ENCODE measurements at regions not wholly inside any gene's neighbourhood (a gene's known extent, or its start where the extent isn't known, plus 50 kb on each side); places are given as distances from the start of the nearest gene placed in this dataset.

DNA sequence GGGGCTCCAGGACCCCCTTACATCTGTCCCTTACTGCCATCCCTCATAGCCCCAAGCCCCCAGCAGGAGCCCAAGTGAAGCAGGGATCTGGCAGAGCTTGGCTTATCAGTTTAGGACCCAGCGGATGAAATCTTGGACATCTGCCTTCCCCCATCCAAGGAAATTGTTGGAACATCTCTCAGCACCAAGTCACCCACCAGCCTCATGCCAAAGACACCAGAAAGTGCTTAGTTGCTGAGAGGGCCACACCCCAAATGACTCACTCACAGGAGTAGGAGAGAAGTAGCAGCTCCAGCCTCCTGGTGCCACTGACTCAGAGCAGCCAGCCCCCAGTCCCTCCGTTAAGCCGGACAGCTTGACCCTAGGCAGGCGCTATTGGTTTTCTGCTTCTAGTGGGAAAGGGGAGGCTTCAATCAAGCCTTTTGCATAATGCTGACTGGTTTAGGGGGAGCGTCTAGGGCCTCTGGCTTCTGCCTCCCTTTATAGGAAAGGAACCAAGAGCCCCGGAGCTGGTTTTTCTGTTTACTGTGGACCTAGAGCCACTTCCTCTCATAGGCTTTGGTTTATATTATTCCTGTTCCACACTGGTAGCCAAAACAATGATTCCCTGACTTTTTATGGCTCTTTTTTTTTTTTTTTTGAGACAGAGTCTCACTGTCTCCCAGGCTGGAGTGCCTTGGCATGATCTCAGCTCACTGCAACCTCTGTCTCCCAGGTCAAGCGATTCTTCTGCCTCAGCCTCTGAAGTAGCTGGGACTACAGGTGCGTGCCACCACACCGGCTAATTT is 114.2 kb upstream of the IPO9 start:
- H3K27me3 ChIP-seq = no peaks in the 10 kb centered on the region
- Mint-ChIP-seq H3K27ac (peak overlapping the region; percentile 14), H3K27me3 (ENCODE audit: insufficient read depth, low read depth) (peaks cover 4% of the 10 kb centered on the region), H3K9me3 (no peaks in the 10 kb centered on the region), H3K36me3 (peaks cover 20% of the 10 kb centered on the region), H3K4me1 (peaks cover 42% of the 10 kb centered on the region), H3K4me3 (no peak overlapping the region)
- TF ChIP-seq CTCF (IDR thresholded peaks at IDR 0.05) (no peak), EZH2 (IDR thresholded peaks at IDR 0.05) (no peak), EZH2phosphoT487 (IDR thresholded peaks at IDR 0.05) (no peak)
- no peaks in the 10 kb centered on the region for H3K36me3 ChIP-seq
- no peak overlapping the region for H2AFZ ChIP-seq (replicated peaks)
- H3F3A ChIP-seq (ENCODE audit: low read depth) = peaks cover 16% of the 10 kb centered on the region
- H3K79me2 ChIP-seq (ENCODE audit: low read depth) = no peaks in the 10 kb centered on the region
- H3K27ac ChIP-seq = peak overlapping the region; percentile 77
- H4K20me1 ChIP-seq (ENCODE audit: low read depth) = no peaks in the 10 kb centered on the region
- no peaks in the 10 kb centered on the region for H3K9me3 ChIP-seq (ENCODE audit: low read depth)
- H3K9ac ChIP-seq = no peak overlapping the region
- no peak overlapping the region for H3K4me3 ChIP-seq
- DNase-seq (ENCODE audit: low spot score) = peak; percentile 44
- peaks cover 49% of the 10 kb centered on the region for H3K4me1 ChIP-seq
- peak overlapping the region; percentile 5 for H3K4me2 ChIP-seq

- H3K9me3 Mint-ChIP-seq = no peaks in the 10 kb centered on the region
- Histone ChIP-seq H2AFZ (replicated peaks) (no peak overlapping the region), H3K4me1 (peaks cover 53% of the 10 kb centered on the region), H3K27ac (peak overlapping the region; percentile 73), H4K20me1 (ENCODE audit: low read depth) (no peaks in the 10 kb centered on the region), H3K9me3 (ENCODE audit: low read depth) (no peaks in the 10 kb centered on the region), H3K36me3 (no peaks in the 10 kb centered on the region), H3K79me2 (ENCODE audit: low read depth) (no peaks in the 10 kb centered on the region), H3K4me3 (no peak overlapping the region), H3F3A (ENCODE audit: low read depth) (peaks cover 22% of the 10 kb centered on the region), H3K9ac (no peak overlapping the region), H3K4me2 (no peak overlapping the region), H3K27me3 (no peaks in the 10 kb centered on the region)
- DNase-seq (ENCODE audit: low spot score) = no peak
- no peak overlapping the region for H3K27ac Mint-ChIP-seq
- H3K36me3 Mint-ChIP-seq = peaks cover 21% of the 10 kb centered on the region
- no peak overlapping the region for H3K4me3 Mint-ChIP-seq
- peaks cover 4% of the 10 kb centered on the region for H3K27me3 Mint-ChIP-seq (ENCODE audit: insufficient read depth, low read depth)
- TF ChIP-seq CTCF (IDR thresholded peaks at IDR 0.05) = no peak
- no peak for TF ChIP-seq EZH2phosphoT487 (IDR thresholded peaks at IDR 0.05)
- TF ChIP-seq EZH2 (IDR thresholded peaks at IDR 0.05) = no peak
- H3K4me1 Mint-ChIP-seq = peaks cover 46% of the 10 kb centered on the region
These were observed 113.6 kb upstream of the IPO9 start for GRCh38 chr1:201715351-201715750.

DNA sequence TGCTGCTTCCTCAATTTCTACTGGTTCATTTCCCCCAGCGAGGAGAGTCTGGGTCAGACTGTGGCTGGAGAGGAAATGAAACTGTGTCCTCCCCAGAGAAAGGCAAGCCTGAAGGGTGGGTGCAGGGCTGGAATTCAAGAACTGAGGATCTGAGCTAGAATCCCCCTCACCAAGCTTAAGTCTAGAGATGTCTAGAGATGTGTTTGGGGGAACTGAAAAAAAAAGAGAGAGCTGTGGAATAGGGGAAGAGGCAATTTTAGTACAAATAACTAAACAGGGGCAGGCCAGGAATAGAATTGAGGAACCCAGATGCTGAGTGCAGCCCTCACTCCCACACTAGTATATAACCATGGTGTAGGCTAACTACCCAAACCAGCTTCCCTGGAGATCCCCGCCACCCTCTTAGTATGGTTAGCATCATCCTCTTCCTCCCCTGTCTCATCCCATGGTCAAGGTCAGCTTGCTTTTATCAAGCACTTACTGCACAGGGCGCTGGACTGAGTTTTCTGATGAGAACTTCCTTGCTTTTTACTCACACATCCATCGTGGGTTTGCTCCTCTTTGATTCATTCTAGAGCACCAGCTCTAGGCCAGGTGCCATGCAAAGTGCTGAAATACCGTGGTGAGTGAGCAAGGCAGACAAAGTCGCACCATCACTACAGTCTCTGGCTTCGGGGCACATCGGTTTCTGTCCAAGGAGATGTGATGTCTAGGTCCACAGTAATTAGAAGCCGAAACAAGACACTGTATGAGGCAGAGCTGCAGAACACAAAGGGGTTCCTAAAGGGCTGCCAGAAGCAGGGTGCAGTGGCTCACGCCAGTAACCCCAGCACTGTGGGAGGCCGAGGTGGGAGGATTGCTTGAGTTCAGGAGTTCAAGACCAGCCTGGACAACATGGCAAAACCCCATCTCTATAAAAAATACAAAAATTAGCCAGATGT is 112.9 kb upstream of the IPO9 start:
- H4K20me1 ChIP-seq (ENCODE audit: low read depth) = no peaks in the 10 kb centered on the region
- no peaks in the 10 kb centered on the region for H3K9me3 ChIP-seq (ENCODE audit: low read depth)
- H2AFZ ChIP-seq (replicated peaks) = no peak overlapping the region
- H3K4me2 ChIP-seq = no peak overlapping the region
- H3K4me3 ChIP-seq = no peak overlapping the region
- Mint-ChIP-seq H3K27ac (peak overlapping the region; percentile 17), H3K27me3 (ENCODE audit: insufficient read depth, low read depth) (peaks cover 4% of the 10 kb centered on the region), H3K4me3 (no peak overlapping the region), H3K36me3 (peaks cover 22% of the 10 kb centered on the region), H3K9me3 (no peaks in the 10 kb centered on the region), H3K4me1 (peaks cover 46% of the 10 kb centered on the region)
- H3K27me3 ChIP-seq = no peaks in the 10 kb centered on the region
- H3K79me2 ChIP-seq (ENCODE audit: low read depth) = no peaks in the 10 kb centered on the region
- no peak overlapping the region for H3K9ac ChIP-seq
- H3K36me3 ChIP-seq = no peaks in the 10 kb centered on the region
- H3F3A ChIP-seq (ENCODE audit: low read depth) = peaks cover 29% of the 10 kb centered on the region
- H3K27ac ChIP-seq = peak overlapping the region; percentile 73
- H3K4me1 ChIP-seq = peaks cover 55% of the 10 kb centered on the region
- no peak for TF ChIP-seq EZH2phosphoT487 (IDR thresholded peaks at IDR 0.05)
- no peak for TF ChIP-seq CTCF (IDR thresholded peaks at IDR 0.05)
- TF ChIP-seq EZH2 (IDR thresholded peaks at IDR 0.05) = no peak
- no peak for DNase-seq (ENCODE audit: low spot score)
